GM18868 (cell line): ENCODE measurements at regions not wholly inside any gene's neighbourhood (a gene's known extent, or its start where the extent isn't known, plus 50 kb on each side); places are given as distances from the start of the nearest gene placed in this dataset.

ENCODE experiments used
- ATAC-seq: cut with Tn5 transposase; IDR thresholded peaks from one replicate; pipeline ENCODE4 v1.9.1; 2021; ENCODE audit warnings: mild to moderate bottlenecking, moderate library complexity; ENCODE audit not compliant: unreplicated experiment

GRCh38 chr6:156534594-156534993 lies 242.6 kb upstream of the ARID1B start:
- ATAC-seq = no peak

- ATAC-seq = no peak
These were observed 243.2 kb upstream of the ARID1B start for GRCh38 chr6:156533872-156534524.

- no peak for ATAC-seq
These were observed 251.1 kb upstream of the ARID1B start for GRCh38 chr6:156526081-156526480.

GRCh38 chr6:156525541-156525940 lies 251.6 kb upstream of the ARID1B start:
- no peak for ATAC-seq

GRCh38 chr6:156519940-156520339 lies 257.2 kb upstream of the ARID1B start:
- no peak for ATAC-seq

GRCh38 chr6:156517088-156517487 lies 260.1 kb upstream of the ARID1B start:
- no peak for ATAC-seq

- ATAC-seq = no peak
These were observed 261.9 kb upstream of the ARID1B start for GRCh38 chr6:156515242-156515641.

GRCh38 chr6:156513504-156513903 lies 263.7 kb upstream of the ARID1B start:
- ATAC-seq = no peak

- ATAC-seq = no peak
These were observed 265.6 kb upstream of the ARID1B start for GRCh38 chr6:156511570-156511969.

- ATAC-seq = no peak
These were observed 266.1 kb upstream of the ARID1B start for GRCh38 chr6:156511051-156511450.

- ATAC-seq = no peak
These were observed 266.9 kb upstream of the ARID1B start for GRCh38 chr6:156510242-156510641.

- no peak for ATAC-seq
These were observed 267.7 kb upstream of the ARID1B start for GRCh38 chr6:156509496-156509895.

GRCh38 chr6:156508923-156509322 lies 268.3 kb upstream of the ARID1B start:
- no peak for ATAC-seq

GRCh38 chr6:156508126-156508525 lies 269.1 kb upstream of the ARID1B start:
- no peak for ATAC-seq

- no peak for ATAC-seq
These were observed 269.5 kb upstream of the ARID1B start for GRCh38 chr6:156507656-156508055.

- no peak for ATAC-seq
These were observed 270.1 kb upstream of the ARID1B start for GRCh38 chr6:156507106-156507505.

- ATAC-seq = no peak
These were observed 274.1 kb upstream of the ARID1B start for GRCh38 chr6:156502969-156503504.

GRCh38 chr6:156497618-156498017 lies 279.6 kb upstream of the ARID1B start:
- ATAC-seq = no peak

GRCh38 chr6:156487877-156488276 lies 289.3 kb upstream of the ARID1B start:
- no peak for ATAC-seq

GRCh38 chr6:156485150-156485549 lies 292.0 kb upstream of the ARID1B start:
- ATAC-seq = no peak

- ATAC-seq = peak; percentile 91
These were observed 302.6 kb upstream of the ARID1B start for GRCh38 chr6:156474507-156475120.

- ATAC-seq = no peak
These were observed 306.2 kb upstream of the ARID1B start for GRCh38 chr6:156471000-156471399.
